GM19397 (cell line): ENCODE measurements at regions not wholly inside any gene's neighbourhood (a gene's known extent, or its start where the extent isn't known, plus 50 kb on each side); places are given as distances from the start of the nearest gene placed in this dataset.

Experiments
- ATAC-seq: cut with Tn5 transposase; IDR thresholded peaks from one replicate; pipeline ENCODE4 v1.9.1; 2021; ENCODE audit warnings: mild to moderate bottlenecking, moderate library complexity; ENCODE audit not compliant: unreplicated experiment

GRCh38 chr18:77969972-77970371, 720.3 kb downstream of the GALR1 start:
- ATAC-seq = no peak

DNA sequence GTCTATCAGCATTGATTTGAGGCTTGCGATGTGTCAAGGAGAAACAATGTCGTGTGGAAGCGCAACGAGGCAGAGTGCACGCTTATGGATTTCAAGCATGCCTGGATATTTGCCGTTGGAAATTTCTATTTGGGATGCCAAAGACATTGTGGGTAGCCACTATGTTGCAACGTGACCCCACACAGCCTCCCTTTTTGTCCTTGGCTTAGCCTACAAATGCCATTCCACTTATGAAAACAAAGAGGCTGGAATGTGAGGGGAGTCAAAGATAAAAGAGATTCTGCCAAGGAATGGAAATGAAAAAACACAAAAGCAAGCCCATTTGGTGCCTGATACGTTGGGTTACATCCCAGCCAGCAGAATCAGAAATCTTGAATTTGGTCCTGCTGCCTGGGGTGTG, 721.2 kb downstream of the GALR1 start:
- ATAC-seq = no peak

DNA sequence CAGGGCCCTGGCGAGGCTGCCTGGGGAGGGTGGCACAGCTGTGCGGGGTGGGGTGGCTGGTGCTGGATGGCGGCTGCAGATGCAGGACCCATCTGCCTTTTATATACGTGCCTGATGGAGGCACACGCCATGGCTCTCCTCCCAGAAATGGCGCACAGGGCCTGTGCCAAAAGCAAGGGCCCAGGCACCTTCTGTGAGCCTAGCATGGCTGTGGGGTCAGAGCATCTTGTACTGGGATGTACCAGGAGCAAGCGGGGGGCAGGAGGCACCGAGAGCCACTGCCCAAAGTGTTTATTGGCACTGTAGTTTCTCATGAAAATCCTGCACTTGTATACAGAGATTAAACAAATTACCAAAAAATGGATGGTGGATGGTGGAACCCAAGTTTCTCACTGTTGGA, 724.1 kb downstream of the GALR1 start:
- ATAC-seq = no peak

- ATAC-seq = no peak
Observed at GRCh38 chr18:77974329-77974728, 724.7 kb downstream of the GALR1 start.

DNA sequence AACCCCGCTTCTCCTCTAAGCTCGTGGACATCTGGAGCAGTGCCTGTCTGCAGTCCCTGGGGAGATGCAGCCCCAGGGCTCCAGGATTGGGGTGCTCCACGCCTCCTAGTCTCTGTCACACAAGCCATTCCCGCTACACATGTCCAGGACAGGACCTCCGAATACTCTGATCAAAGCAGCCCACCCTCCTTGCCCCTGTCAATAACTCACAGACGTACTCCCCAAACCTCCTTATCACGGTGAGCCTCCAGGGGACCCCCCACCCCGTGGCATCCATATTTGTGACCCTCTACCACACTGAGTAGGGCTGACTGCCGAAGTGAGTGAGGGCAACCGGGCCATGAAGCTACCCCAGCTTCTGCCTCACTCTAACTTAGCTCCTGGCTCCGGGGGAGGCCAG, 727.7 kb downstream of the GALR1 start:
- ATAC-seq = no peak

GRCh38 chr18:77980275-77980674, 730.6 kb downstream of the GALR1 start:
- ATAC-seq = no peak

GRCh38 chr18:77981874-77982273, 732.2 kb downstream of the GALR1 start:
- no peak for ATAC-seq

DNA sequence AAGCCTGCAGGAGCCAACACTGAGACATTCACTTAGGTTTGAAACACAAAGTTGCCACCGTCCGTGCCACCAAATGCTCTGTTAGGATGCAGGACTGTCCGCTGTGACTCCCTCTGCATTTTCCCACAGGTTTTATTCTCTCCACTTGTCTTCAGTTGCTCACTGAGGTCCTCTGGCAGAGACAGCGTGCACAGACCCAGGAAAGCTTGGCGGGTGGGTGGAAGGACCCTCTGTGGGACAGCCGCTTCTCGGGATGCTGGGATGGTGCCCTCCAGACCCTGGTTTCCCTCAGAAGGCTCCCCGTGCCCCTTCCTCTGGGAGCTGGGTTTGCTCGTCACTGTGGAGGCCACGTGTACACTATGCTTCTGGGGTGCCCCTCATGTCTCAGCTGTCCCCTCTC, 733.6 kb downstream of the GALR1 start:
- ATAC-seq = no peak

DNA sequence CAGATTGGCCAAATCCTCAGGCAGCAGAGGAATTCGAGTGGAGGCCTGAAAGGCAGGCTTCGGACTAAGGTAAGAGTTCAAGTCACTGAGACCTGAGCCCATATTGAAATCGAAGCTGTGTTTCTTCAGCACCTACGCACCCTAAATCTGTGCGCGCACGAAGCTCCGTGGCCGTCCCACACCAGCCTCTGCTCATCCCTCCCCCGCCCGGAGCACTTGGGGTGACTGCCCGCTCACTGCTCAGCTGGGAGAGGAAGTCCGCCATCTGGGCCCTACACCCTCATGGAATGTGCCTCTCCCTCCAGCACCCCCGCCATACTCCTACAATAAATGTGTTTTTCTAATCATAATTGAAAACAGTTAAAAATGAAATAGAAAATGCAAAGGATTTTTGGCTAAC, 734.5 kb downstream of the GALR1 start:
- no peak for ATAC-seq

GRCh38 chr18:77984833-77985232, 735.2 kb downstream of the GALR1 start:
- no peak for ATAC-seq

DNA sequence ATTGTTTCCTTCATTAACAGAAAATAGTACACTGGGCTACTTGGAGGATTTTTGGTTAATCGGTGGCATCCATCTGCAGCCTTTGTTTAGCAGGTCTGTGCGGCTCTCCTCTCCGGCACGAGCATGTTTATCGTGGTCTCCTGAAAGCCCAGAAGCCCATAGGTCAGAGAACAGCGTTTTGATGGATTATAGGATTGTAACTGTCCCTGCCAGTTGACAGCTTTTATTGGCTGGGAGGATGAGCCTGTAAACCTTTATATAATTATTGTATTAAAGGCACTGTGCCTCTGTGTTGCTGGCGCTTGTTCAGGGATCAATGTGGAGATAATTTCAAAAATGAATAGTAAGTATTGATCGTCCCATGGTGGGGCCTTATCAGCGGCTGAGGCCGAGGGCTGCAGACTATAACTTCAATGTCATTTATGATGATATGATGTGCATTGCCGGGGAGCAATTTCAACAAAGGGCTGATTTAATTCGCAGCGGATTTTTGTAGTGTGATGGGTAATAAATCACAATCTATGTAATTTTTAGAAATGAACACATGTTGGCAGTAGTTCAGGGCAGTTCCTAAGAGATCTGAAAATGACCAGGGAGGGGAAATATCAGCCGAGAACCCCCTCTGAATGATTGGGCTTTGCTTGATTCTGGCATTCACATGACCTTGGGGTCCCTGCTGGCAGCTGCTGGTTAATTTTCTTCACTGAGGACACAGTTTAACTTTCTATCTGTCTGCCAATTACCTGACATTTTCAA, 736.1 kb downstream of the GALR1 start:
- no peak for ATAC-seq

- no peak for ATAC-seq
Observed at GRCh38 chr18:77990131-77990530, 740.5 kb downstream of the GALR1 start.

DNA sequence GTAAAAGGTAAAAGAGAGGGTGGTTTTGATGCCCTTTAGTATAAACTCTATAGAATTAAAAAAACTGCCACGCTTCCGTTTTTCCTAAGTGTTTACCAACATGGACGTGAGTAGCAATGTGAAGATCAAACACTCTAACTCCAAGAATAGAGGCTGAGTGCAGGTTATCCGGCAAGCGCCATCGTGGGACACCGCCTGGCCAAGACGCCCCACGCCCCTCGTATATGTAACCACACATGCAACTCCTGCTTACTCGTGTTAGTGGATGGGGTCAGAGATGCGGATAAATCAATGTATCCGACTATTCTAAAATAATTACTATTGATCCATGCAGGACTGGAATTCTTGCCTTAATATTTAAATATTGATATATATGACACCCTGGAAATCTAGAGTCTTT, 741.3 kb downstream of the GALR1 start:
- no peak for ATAC-seq

GRCh38 chr18:77992057-77992456, 742.4 kb downstream of the GALR1 start:
- ATAC-seq = no peak

GRCh38 chr18:77993188-77993981, 743.7 kb downstream of the GALR1 start:
- ATAC-seq = no peak

DNA sequence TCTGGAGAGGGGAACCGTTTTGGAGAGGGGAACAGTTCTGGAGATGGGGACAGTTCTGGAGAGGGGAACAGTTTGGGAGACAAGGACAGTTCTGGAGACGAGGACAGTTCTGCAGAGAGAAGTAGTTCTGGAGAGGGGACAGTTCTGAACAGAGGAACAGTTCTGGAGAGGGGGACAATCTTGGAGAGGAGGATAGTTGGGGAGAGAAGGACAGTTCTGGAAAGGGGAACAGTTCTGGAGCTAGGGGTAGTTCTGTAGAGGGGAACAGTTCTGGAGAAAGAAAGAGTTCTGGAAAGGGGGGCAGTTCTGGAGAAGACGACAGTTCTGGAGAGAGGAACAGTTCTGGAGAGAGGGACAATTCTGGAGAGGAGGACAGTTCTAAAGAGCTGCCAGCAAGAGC, 745.9 kb downstream of the GALR1 start:
- ATAC-seq = no peak

GRCh38 chr18:77996737-77997136, 747.1 kb downstream of the GALR1 start:
- ATAC-seq = no peak

DNA sequence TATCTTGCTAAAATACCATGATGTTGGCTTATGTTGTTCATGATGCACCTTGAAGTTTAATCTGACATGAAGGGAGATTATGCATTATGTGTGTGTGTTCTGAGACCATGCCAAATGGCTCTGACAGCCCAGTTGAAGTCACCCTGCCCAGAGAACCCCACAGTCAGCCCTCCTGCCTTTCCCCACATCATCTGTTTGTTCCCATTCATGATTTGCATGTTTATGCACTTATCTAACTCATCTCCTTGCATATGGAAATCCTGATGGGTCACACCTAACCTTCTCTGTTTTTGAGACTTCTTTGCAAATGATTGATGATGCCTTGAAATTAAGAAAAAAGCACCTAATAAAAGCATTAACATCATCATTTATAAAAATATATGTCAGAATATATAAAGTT, 752.2 kb downstream of the GALR1 start:
- no peak for ATAC-seq

DNA sequence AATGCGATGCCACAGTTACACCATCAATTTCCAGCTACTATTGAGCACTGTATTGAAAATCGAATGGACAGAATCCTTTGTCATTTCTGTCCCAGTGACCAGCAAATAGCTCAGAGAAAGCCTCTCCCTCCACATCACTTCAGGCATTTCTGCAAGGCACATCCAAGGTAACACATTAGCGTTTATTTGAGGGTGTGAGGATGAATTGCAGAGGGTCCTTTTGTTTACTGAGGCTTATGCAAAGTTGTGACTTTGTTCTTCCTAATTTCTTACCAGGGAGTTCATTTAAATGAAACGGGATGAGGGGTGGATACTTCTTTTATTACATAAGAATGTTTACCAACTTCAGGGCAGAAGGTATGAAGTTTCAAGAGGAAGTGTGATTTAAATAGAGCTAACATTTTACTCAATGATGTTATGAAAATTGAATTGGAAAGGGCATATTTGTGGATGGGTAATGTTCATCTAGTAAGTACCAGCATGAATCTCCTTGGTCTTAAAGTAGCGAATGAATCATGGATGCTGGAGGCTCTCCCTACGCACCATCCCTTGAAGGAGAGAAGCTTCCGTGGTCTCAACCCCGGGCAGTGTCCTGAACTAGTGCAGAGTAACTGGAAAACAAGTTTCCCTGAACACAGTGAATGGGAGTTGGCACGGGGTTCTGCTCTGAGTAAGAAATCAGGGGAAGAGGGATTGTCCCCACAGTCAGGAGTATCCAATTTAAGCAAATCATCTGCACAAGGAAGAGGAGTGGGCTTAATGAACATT, 756.5 kb downstream of the GALR1 start:
- no peak for ATAC-seq

DNA sequence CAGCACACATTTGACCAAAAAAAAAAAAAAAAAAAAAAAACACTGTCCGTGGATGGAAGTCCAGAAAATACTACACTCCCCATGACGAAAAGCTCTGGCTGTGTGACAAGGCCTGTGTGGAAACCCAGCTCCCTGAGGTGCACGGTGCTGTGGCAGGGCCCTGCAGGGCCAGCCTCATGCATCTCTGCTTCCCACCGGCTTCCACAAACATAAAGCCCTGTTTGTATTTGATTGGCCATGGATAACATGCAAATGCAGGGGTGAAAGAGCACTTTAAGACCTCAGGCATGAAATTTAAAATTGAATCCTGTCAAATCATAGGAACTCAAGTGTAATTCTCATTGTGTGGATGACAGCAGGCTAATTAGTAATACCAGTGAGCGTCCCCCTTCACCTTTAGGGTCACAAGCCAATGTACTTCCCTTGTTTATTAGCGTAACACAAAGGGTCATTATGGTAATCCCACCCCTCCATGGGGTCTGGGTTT, 757.2 kb downstream of the GALR1 start:
- no peak for ATAC-seq

- no peak for ATAC-seq
Observed at GRCh38 chr18:78010363-78010762, 760.7 kb downstream of the GALR1 start.

DNA sequence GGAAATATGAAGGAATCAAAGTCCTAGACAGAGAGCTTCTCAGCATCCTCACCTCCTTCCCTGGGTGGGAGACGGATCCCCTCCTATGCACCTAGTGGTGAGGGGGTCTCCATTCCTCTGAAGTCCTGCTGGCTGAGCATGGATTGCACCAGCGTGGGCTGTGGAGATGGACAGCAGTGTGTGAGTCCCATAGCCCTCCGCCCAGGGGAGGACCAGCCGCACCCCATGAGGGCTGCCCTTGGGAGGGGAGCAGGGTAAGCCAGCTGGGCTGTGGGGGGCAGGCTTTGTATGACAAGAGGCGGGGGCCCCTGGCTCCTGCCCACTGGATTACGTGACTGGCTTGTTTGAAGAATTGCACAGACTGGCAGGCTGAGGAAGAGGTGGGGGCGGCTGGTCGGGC, 768.2 kb downstream of the GALR1 start:
- ATAC-seq = no peak
